B cell (primary cell): ENCODE measurements at regions not wholly inside any gene's neighbourhood (a gene's known extent, or its start where the extent isn't known, plus 50 kb on each side); places are given as distances from the start of the nearest gene placed in this dataset.

Source experiments
- EZH2 ChIP-seq: IDR thresholded peaks from 2 replicates; pipeline ENCODE4 v1.6.1; 2012; ENCODE audit warnings: borderline replicate concordance, low read depth, mild to moderate bottlenecking, moderate library complexity, low read length; ENCODE audit not compliant: insufficient read depth, poor library complexity, severe bottlenecking
- TF ChIP-seq, protein P1 (sequence below): fragments of 200-600 bp; IDR thresholded peaks from one replicate; pipeline ENCODE4 v1.8.0; 2022; ENCODE audit warnings: antibody characterized with exemption, mild to moderate bottlenecking

DNA sequence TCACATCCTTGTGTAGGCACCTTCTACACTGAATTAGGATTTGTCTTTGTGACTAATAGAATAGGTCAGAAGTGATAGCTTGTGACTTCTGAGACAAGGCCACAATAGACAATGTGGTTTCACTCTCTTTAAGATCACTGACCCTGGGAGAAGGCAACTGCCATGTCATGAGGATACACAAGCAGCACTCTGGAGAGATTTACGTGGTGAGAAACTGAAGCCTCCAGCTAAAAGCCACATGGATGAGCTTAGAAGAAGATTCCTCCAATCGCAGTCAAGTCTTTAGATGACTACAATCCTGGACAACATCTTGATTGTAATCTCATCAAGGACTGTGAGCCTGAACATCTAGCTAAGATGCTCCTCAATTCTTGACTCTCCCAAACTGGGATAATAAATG, 206.6 kb downstream of the ESM1 start:
- TF ChIP-seq, protein P1, sequence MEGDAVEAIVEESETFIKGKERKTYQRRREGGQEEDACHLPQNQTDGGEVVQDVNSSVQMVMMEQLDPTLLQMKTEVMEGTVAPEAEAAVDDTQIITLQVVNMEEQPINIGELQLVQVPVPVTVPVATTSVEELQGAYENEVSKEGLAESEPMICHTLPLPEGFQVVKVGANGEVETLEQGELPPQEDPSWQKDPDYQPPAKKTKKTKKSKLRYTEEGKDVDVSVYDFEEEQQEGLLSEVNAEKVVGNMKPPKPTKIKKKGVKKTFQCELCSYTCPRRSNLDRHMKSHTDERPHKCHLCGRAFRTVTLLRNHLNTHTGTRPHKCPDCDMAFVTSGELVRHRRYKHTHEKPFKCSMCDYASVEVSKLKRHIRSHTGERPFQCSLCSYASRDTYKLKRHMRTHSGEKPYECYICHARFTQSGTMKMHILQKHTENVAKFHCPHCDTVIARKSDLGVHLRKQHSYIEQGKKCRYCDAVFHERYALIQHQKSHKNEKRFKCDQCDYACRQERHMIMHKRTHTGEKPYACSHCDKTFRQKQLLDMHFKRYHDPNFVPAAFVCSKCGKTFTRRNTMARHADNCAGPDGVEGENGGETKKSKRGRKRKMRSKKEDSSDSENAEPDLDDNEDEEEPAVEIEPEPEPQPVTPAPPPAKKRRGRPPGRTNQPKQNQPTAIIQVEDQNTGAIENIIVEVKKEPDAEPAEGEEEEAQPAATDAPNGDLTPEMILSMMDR = no peak
- TF ChIP-seq EZH2 = no peak
